ENCODE measurements at regions not wholly inside any gene's neighbourhood (a gene's known extent, or its start where the extent isn't known, plus 50 kb on each side); places are given as distances from the start of the nearest gene placed in this dataset.

DNA sequence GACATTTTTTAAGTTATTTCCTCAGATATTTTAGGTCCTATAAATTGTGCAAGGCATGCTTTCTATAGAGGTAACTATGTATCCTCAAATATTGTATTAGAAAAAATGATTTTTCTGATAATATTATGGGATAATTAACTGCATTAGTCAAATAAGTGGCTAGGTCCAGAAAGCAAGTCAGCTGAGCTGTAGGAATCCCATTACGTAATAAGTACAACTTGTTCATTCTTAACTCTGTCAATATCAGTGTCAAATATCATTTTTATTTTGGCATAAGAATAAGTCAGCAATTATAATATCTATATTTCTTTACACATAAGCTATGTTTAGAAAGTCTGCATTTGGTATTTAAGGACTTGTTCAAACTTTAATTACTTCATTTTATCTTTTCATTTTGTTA is 830.9 kb upstream of the GJE1 start:
- no peak for DNase-seq

- no peak for DNase-seq
These were observed 841.6 kb upstream of the GJE1 start for GRCh38 chr6:141290941-141291721.

DNA sequence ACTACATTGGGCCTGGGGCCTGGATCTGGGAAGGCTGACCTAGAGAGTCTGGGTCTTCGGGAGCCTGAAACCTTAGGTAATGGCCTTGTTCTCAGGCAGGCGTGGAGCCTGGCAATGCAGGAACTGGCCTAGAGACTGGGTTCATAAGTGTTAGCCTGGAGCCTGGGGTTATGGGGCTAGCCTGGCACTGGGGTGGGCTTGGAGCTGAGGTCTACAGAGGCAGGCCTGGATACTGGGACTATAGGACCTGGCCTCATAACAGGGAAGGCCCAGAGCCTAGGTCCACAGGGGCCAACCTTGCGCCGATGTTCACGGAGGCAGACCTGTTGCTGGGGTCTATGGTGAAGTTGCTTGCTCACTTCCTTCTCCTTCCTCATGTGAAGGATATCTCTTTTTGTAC is 843.8 kb upstream of the GJE1 start:
- no peak for DNase-seq

- DNase-seq, result no peak
These were observed 850.5 kb upstream of the GJE1 start for GRCh38 chr6:141282263-141282662.

GRCh38 chr6:141269684-141270083 is 863.0 kb upstream of the GJE1 start:
- DNase-seq, result no peak

DNA sequence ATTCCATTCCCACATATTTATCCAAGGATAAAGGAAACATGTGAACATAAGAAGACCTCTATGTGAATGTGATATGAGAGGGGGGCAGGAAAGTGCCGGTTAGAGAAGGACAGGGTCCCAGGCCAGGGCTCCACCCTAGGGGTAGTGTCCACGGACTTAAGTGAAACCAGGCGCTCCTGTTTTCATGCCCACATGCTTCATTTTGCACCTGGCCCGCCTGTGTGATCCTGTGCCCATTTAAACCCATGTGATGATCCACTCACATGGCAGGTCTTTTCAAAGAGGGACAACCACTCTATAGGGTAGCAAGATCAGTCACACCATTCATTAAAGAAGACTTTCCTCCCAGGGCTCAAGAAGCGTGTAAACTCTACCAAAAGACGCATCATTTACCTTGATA is 865.3 kb upstream of the GJE1 start:
- no peak for DNase-seq

- no peak for DNase-seq
These were observed 866.7 kb upstream of the GJE1 start for GRCh38 chr6:141265756-141266623.

GRCh38 chr6:141264101-141264500 is 868.6 kb upstream of the GJE1 start:
- DNase-seq, result no peak

GRCh38 chr6:141261672-141262060 is 871.1 kb upstream of the GJE1 start:
- no peak for DNase-seq

- no peak for DNase-seq
These were observed 871.6 kb upstream of the GJE1 start for GRCh38 chr6:141261016-141261671.

DNA sequence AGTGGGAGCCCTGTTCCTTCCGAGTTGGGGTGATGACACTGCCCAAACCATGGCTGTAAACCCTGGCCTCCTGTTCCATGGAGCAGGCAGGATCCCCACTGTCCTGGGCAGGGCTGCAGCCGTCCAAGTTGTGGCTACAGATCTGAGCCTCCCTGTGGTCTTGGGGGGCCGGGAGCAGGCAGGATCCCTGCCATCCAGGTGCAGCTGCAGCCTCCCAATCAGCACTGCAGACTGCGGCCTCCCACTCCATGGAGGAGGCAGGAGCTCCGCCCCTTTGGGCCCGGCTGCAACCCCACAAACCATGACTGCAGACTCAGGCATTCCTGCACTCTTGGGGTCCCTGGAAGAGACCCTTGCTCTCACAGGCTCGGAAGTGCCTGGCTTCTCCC is 872.1 kb upstream of the GJE1 start:
- no peak for DNase-seq

- DNase-seq, result no peak
These were observed 872.9 kb upstream of the GJE1 start for GRCh38 chr6:141259807-141260206.

GRCh38 chr6:141259091-141259490 is 873.6 kb upstream of the GJE1 start:
- no peak for DNase-seq

DNA sequence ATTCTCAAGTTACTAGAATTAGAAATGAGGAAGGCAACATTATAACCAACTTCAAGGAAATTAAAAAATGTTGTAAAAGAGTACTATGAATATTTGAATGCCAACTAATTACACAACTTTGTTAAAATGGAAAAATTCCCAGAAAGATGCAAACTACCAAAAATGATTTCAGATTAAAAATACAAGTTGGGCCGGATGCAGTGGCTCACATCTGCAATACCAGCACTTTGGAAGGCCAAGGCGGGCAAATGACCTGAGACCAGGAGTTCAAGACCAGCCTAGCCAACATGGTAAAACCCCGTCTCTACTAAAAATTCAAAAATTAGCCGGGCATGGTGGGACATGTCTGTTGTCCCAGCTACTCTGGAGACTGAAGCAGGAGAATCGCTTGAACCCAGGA is 874.2 kb upstream of the GJE1 start:
- no peak for DNase-seq

GRCh38 chr6:141254336-141254735 is 878.4 kb upstream of the GJE1 start:
- no peak for DNase-seq

GRCh38 chr6:141252828-141253608 is 879.7 kb upstream of the GJE1 start:
- DNase-seq, result no peak

DNA sequence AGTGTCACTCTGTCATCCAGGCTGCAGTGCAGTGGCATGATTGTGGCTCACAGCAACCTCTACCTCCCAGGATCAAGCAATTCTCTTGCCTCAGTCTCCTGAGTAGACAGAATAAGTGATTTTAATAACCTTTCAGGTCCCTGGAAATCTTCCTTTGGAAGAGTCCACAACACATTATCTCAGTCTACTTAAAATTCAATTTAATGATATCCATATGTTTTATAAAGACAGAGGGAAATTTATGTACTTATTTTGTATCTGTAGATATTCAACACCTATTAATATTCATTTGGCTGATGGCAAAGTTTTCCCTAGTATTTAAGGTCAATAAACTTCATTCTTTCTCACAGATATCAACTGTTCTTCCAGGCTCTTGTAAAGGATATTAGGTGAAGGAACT is 881.4 kb upstream of the GJE1 start:
- no peak for DNase-seq

DNA sequence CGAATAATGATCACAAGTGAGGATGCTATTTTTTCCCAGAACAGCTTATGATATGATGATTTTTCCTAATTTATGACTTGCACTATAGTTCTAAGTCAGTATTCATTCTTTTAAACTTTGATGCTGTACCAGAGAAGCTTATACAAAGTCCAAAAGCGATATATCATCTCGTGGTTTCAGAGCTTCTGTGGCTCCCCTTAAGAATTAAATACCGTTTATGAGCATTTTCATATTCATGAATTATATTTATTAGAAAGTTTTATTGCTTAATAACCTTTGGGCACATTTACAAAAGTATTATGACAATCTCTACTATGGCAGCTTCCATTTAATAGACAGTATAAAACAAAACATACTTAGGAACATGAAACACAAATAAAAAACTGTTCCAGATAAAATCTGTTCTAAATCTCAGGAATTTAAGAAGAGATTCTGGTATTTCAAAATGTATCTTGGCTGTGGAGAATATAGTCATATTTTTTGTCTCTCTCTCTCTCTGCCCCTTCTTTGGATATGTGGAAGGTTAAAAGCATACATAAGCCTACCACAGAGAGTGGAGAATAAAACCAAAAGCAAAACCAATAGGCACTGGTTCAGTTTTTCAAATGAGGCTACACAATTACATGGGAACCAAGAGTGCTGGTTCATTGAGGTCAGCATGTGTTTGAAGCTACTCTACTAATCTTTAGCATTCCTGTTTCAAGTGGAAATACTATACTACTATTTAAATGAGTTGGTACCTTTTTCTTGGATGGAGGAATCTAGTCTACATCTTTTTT is 884.5 kb upstream of the GJE1 start:
- no peak for DNase-seq

DNA sequence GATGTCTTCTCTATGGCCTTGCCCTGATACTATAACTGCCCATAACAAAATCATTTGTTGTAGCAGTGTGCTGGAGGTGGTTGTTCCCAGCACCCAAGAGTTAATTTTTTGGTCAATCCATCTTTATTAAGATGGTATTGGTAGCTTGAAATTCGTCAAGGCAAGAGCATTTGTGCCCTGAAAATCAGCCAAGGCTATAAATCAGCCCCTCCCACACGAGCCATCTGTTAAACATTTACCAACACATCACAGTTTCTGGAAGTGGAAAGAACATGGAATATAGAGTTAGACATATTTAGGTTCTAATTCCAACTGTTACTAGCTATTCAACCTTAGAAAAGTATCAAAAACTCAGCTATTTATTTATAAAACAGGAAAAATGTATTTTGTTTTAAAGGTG is 888.4 kb upstream of the GJE1 start:
- no peak for DNase-seq

GRCh38 chr6:141242957-141243356 is 889.8 kb upstream of the GJE1 start:
- no peak for DNase-seq

- DNase-seq, result no peak
These were observed 903.4 kb upstream of the GJE1 start for GRCh38 chr6:141229296-141229695.

DNA sequence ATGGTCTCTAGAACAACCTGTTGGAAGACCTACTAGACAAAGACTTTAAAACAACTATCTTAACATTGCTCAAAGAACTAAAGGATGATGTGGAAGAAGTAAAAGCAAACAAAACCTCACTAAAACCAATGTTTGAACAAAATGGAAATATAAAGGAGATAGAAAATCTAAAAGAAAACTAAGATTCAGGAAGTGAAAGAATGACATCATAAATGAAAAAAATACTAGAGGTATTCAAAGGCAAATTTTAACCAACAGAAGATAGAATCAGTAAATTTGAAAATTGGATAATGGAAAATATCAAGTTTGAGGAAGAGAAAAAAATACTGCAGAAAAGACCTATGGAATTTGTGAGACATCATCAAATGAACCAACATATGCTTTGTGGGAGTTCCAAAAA is 914.1 kb upstream of the GJE1 start:
- DNase-seq, result no peak

Data from activated CD4-positive, alpha-beta T cell treated with anti-CD3 and anti-CD28 coated beads, Interleukin-2, amount 50 U/mL, for 1 hour (primary cell).